T-helper 17 cell (primary cell): ENCODE measurements at regions not wholly inside any gene's neighbourhood (a gene's known extent, or its start where the extent isn't known, plus 50 kb on each side); places are given as distances from the start of the nearest gene placed in this dataset.
A peak's percentile ranks its signal among the peaks of the same experiment; 100 is the strongest.
"Not testable (repeated sequence)": the region's sequence is repeated elsewhere in the genome, so short reads cannot be mapped to it uniquely, and the experiment has no call there.

Experiments
- ATAC-seq: fragments of 150-1000 bp; cut with Tn5 transposase; 2 replicates; pipeline ENCODE4 v1.10.0; 2021; ENCODE audit warnings: mild to moderate bottlenecking, moderate library complexity
- DNase-seq, 3 donors: peaks; one replicate each; pipeline versions ENCODE4 v3.0.0 to v3.0.0-alpha.2; 2020 to 2021
- H3K9me3 ChIP-seq: one replicate; pipeline ENCODE4 v1.7.0; 2013; ENCODE audit warnings: low read length, mild to moderate bottlenecking; ENCODE audit not compliant: control insufficient read depth, poor library complexity, severe bottlenecking
- H3K27ac Mint-ChIP-seq: one replicate; pipeline ENCODE4 v1.8.0; 2022; ENCODE audit warnings: mild to moderate bottlenecking, moderate library complexity, mixed read lengths
- H3K27me3 Mint-ChIP-seq: one replicate; pipeline ENCODE4 v1.8.0; 2022; ENCODE audit warnings: mixed read lengths
- H3K36me3 Mint-ChIP-seq: one replicate; pipeline ENCODE4 v1.8.0; 2022; ENCODE audit warnings: low read depth, mixed read lengths
- H3K4me1 Mint-ChIP-seq: one replicate; pipeline ENCODE4 v1.8.0; 2022; ENCODE audit warnings: mild to moderate bottlenecking, mixed read lengths
- H3K4me3 Mint-ChIP-seq: one replicate; pipeline ENCODE4 v1.8.0; 2022; ENCODE audit warnings: mild to moderate bottlenecking, moderate library complexity, mixed read lengths

DNA sequence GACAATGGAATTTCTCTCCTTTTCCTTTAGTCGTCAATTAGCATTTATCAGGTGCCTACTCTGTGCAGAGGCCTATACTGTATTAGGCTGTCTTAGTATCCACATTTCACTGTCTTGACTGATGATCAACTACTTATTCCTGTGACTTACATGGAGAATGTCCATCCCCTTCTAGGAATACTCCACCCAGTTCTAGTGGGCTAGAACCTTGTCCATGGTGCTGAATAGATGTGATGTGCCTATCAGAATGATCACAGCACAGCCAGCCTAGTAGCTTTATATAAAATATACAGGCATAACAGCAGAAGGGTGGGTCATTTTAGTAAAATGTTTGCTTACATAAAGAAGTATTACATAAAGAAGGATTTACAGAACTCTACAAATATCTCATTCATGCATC is 621.4 kb downstream of the PDCD6IP start:
- no peak for ATAC-seq
- H3K27me3 Mint-ChIP-seq: no peaks in the 10 kb centered on the region

GRCh38 chr3:34421762-34422161 is 623.3 kb downstream of the PDCD6IP start:
- no peak for ATAC-seq
- no peaks in the 10 kb centered on the region for H3K27me3 Mint-ChIP-seq

More for the DNA sequence above, 621.4 kb downstream of the PDCD6IP start:
- Mint-ChIP-seq H3K27ac (no peak overlapping the region), H3K36me3 (no peaks in the 10 kb centered on the region), H3K4me3 (no peak overlapping the region), H3K4me1 (no peaks in the 10 kb centered on the region)
- H3K9me3 ChIP-seq: no peaks in the 10 kb centered on the region
- no peak for DNase-seq

GRCh38 chr3:34439796-34440195 is 641.4 kb downstream of the PDCD6IP start:
- Mint-ChIP-seq H3K4me3 (no peak overlapping the region), H3K4me1 (no peaks in the 10 kb centered on the region), H3K27me3 (no peaks in the 10 kb centered on the region), H3K36me3 (no peaks in the 10 kb centered on the region), H3K27ac (no peak overlapping the region)
- no peaks in the 10 kb centered on the region for H3K9me3 ChIP-seq
- ATAC-seq: no peak
- no peak for DNase-seq

More at GRCh38 chr3:34421762-34422161, 623.3 kb downstream of the PDCD6IP start:
- no peaks in the 10 kb centered on the region for H3K36me3 Mint-ChIP-seq
- H3K27ac Mint-ChIP-seq: no peak overlapping the region
- H3K4me1 Mint-ChIP-seq: no peaks in the 10 kb centered on the region
- no peak for DNase-seq
- no peaks in the 10 kb centered on the region for H3K9me3 ChIP-seq
- no peak overlapping the region for H3K4me3 Mint-ChIP-seq

- no peak for ATAC-seq
Observed at GRCh38 chr3:34444137-34444536, 645.7 kb downstream of the PDCD6IP start.

GRCh38 chr3:34449305-34449704 is 650.9 kb downstream of the PDCD6IP start:
- no peak for DNase-seq
- Mint-ChIP-seq H3K27ac (no peak overlapping the region), H3K4me1 (no peaks in the 10 kb centered on the region), H3K4me3 (no peak overlapping the region), H3K27me3 (no peaks in the 10 kb centered on the region), H3K36me3 (no peaks in the 10 kb centered on the region)
- no peak for ATAC-seq
- no peaks in the 10 kb centered on the region for H3K9me3 ChIP-seq

More at GRCh38 chr3:34444137-34444536, 645.7 kb downstream of the PDCD6IP start:
- Mint-ChIP-seq H3K4me3 (no peak overlapping the region), H3K27ac (no peak overlapping the region), H3K4me1 (no peaks in the 10 kb centered on the region), H3K36me3 (no peaks in the 10 kb centered on the region), H3K27me3 (no peaks in the 10 kb centered on the region)
- DNase-seq: no peak
- H3K9me3 ChIP-seq: no peaks in the 10 kb centered on the region

DNA sequence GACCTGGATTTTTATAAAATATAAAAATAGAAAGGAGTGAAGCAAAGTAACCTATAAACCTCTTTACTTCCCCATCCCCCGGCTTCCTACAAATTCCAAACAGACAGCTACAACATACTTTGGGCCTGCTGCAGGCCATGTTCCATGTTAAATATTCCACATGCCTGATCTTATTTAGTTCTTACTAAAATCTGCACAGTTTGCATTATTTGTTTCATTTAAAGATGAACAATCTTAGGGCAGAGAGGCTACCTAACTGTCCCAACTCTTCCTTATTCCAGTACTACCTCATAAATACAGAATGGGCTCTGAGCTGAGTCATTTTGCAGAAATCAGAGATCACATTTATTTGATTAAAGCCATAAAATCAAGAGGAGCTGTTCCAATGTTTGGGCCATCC is 665.0 kb downstream of the PDCD6IP start:
- DNase-seq: no peak
- no peak for ATAC-seq
- Mint-ChIP-seq H3K4me1 (no peaks in the 10 kb centered on the region), H3K4me3 (no peak overlapping the region), H3K36me3 (no peaks in the 10 kb centered on the region), H3K27me3 (no peaks in the 10 kb centered on the region), H3K27ac (no peak overlapping the region)
- no peaks in the 10 kb centered on the region for H3K9me3 ChIP-seq

- ATAC-seq (no peak), DNase-seq (no peak)
- Mint-ChIP-seq H3K4me1 (no peaks in the 10 kb centered on the region), H3K27ac (no peak overlapping the region), H3K27me3 (no peaks in the 10 kb centered on the region), H3K36me3 (no peaks in the 10 kb centered on the region), H3K4me3 (no peak overlapping the region)
- no peaks in the 10 kb centered on the region for H3K9me3 ChIP-seq
Observed at GRCh38 chr3:34464646-34465045, 666.2 kb downstream of the PDCD6IP start.

DNA sequence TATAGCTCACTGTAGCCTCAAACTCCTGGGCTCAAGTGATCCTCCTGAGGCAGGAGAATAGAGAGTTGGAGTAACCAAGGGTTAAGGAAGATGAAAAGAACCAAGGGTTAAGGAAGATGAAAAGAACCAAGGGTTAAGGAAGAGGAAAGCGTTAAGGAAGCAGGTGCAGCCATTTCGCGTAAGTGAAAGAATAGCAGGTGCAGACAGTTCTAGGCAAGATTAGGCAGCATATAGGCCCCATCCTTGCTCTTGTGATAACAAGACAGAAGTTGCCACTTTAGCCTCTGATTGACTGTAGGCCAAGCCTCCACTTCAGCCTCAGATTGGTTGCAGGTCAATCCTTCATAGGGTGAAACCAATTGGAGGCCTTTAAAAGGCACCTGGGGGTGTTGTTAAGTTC is 677.4 kb downstream of the PDCD6IP start:
- no peak for DNase-seq
- Mint-ChIP-seq H3K27me3 (no peaks in the 10 kb centered on the region), H3K4me3 (no peak overlapping the region), H3K36me3 (no peaks in the 10 kb centered on the region), H3K27ac (no peak overlapping the region), H3K4me1 (no peaks in the 10 kb centered on the region)
- no peaks in the 10 kb centered on the region for H3K9me3 ChIP-seq
- ATAC-seq: no peak

GRCh38 chr3:34483311-34483887 is 685.0 kb downstream of the PDCD6IP start:
- no peaks in the 10 kb centered on the region for H3K9me3 ChIP-seq
- no peaks in the 10 kb centered on the region for H3K27me3 Mint-ChIP-seq
- peaks cover 7% of the 10 kb centered on the region for H3K4me1 Mint-ChIP-seq
- ATAC-seq (no peak), DNase-seq (no peak)
- H3K36me3 Mint-ChIP-seq: peaks cover 4% of the 10 kb centered on the region
- no peak overlapping the region for H3K27ac Mint-ChIP-seq
- H3K4me3 Mint-ChIP-seq: peak overlapping the region; percentile 80

DNA sequence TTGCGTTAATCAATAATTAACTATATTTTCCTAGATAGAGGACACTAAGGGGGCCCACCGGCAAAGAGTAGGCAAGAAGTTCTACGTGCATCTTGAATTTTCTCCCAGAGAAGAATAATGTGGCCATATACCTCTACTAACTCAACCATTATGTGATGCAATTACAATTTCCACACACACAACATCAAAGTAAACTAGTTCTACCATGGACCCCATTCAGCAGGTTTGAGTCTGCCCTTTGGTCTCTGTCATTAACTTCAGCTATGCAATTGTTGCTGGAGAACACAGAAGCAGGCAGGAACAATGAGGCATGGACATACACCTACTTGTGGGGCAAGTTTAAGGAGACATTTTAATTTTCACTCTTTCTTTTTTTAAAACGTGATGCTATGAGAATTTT is 705.9 kb downstream of the PDCD6IP start:
- no peaks in the 10 kb centered on the region for H3K9me3 ChIP-seq
- ATAC-seq (no peak), DNase-seq (no peak)
- Mint-ChIP-seq H3K27ac (no peak overlapping the region), H3K4me3 (no peak overlapping the region), H3K4me1 (no peaks in the 10 kb centered on the region), H3K36me3 (no peaks in the 10 kb centered on the region), H3K27me3 (no peaks in the 10 kb centered on the region)

- Mint-ChIP-seq H3K4me1 (no peaks in the 10 kb centered on the region), H3K36me3 (no peaks in the 10 kb centered on the region), H3K27ac (no peak overlapping the region), H3K4me3 (no peak overlapping the region), H3K27me3 (no peaks in the 10 kb centered on the region)
- no peak for ATAC-seq
- no peak for DNase-seq
- no peaks in the 10 kb centered on the region for H3K9me3 ChIP-seq
Observed at GRCh38 chr3:34504775-34505174, 706.3 kb downstream of the PDCD6IP start.

DNA sequence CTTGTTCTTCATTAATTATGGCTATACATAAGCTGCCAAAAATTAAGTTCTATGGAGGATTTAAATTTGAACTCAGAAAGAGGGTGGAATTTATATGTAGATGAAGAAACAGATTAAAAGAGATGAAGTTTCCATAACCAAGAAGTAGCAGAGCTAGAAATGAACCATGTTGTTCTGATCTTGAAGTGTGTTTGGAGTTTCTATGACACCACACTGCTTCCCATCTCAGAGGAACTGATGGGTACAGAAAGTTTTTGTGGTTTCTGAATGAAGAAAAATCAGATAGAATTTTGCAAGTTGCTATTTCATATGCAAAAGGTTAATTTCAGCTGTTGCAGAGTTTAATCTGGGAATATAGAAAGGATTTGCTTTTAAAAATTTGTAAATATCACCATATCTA is 710.3 kb downstream of the PDCD6IP start:
- Mint-ChIP-seq H3K27ac (no peak overlapping the region), H3K27me3 (no peaks in the 10 kb centered on the region), H3K4me1 (no peaks in the 10 kb centered on the region), H3K36me3 (no peaks in the 10 kb centered on the region), H3K4me3 (no peak overlapping the region)
- ATAC-seq (no peak), DNase-seq (no peak)
- H3K9me3 ChIP-seq: no peaks in the 10 kb centered on the region

DNA sequence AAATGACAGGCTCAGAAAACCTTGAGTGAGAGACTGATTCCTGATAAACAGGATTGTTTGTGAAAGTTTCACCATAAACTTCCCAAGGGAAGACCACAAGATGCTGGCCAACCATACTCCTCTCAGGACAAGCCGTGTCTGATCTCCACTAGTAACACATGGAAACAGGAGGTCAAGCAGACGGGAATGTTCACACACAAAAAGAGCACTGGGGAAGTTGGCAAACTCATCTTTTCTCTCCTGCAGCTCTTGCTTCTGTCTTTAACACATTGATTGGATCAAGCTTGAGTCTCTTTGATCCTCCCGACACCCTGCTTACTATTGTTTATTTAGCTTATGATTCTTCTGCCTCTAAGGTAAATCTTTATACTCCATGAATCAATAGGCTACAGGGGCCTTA is 713.5 kb downstream of the PDCD6IP start:
- DNase-seq: no peak
- Mint-ChIP-seq H3K4me3 (no peak overlapping the region), H3K27ac (no peak overlapping the region), H3K4me1 (no peaks in the 10 kb centered on the region), H3K36me3 (no peaks in the 10 kb centered on the region), H3K27me3 (no peaks in the 10 kb centered on the region)
- no peaks in the 10 kb centered on the region for H3K9me3 ChIP-seq
- ATAC-seq: no peak

- not testable (repeated sequence) for H3K9me3 ChIP-seq, ATAC-seq, H3K27me3 Mint-ChIP-seq, DNase-seq, H3K27ac Mint-ChIP-seq, H3K4me3 Mint-ChIP-seq, H3K36me3 Mint-ChIP-seq, H3K4me1 Mint-ChIP-seq
Observed at GRCh38 chr3:34519008-34519407, 720.6 kb downstream of the PDCD6IP start.
